Right lobe of liver (tissue), 6 donors: ENCODE measurements at regions not wholly inside any gene's neighbourhood (a gene's known extent, or its start where the extent isn't known, plus 50 kb on each side); places are given as distances from the start of the nearest gene placed in this dataset.
"Not testable (repeated sequence)": the region's sequence is repeated elsewhere in the genome, so short reads cannot be mapped to it uniquely, and the experiment has no call there.

ENCODE experiments used
- ATAC-seq, 4 donors: fragments of 200-7000 bp; cut with Tn5 transposase; one replicate each; pipeline ENCODE4 v1.9.1; 2020; ENCODE audit warnings: mild to moderate bottlenecking in 4 of 4, moderate library complexity in 4 of 4
- DNase-seq, 3 donors: peaks; one replicate each; pipeline ENCODE4 v3.0.0-alpha.2; 2020
- H3K27ac ChIP-seq, 3 donors: fragments of 200-600 bp; one replicate each; pipeline ENCODE4 v1.8.0; 2022
- H3K27me3 ChIP-seq, 2 donors: fragments of 200-600 bp; one replicate each; pipeline ENCODE4 v1.8.0; 2022
- H3K36me3 ChIP-seq, 4 donors: fragments of 200-600 bp; sonication (generic) in 1 of 4; one replicate each; pipeline versions ENCODE4 v1.5.1 to v1.8.0; 2017 to 2022; ENCODE audit warnings: control low read depth in 1 of 4
- H3K4me1 ChIP-seq, 4 donors: fragments of 200-600 bp; sonication (generic) in 1 of 4; one replicate each; pipeline versions ENCODE4 v1.5.1 to v1.8.0; 2017 to 2022; ENCODE audit warnings: control low read depth in 1 of 4
- H3K4me3 ChIP-seq, 3 donors: fragments of 200-600 bp; one replicate each; pipeline ENCODE4 v1.8.0; 2022
- H3K9me3 ChIP-seq, 4 donors: fragments of 200-600 bp; sonication (generic) in 1 of 4; one replicate each; pipeline versions ENCODE4 v1.5.1 to v1.8.0; 2017 to 2022; ENCODE audit warnings: control low read depth in 1 of 4
- CTCF ChIP-seq, 4 donors: fragments of 200-600 bp in 3 of 4; fragments of 450-650 bp in 1 of 4; IDR thresholded peaks; one replicate each; pipeline versions ENCODE4 v1.5.1 to v1.8.0; 2016 to 2022; ENCODE audit warnings: antibody characterized with exemption in 4 of 4, mild to moderate bottlenecking in 2 of 4
- POLR2A ChIP-seq: fragments of 450-650 bp; IDR thresholded peaks from one replicate; pipeline ENCODE4 v1.6.1; 2017; ENCODE audit warnings: antibody characterized with exemption, mild to moderate bottlenecking
- WGBS: methylation state at CpG from one replicate; pipeline ENCODE4 v1.1.6; 2018; ENCODE audit warnings: low coverage, low lambda C conversion rate; ENCODE audit not compliant: insufficient coverage; ENCODE audit errors: missing lambda C conversion rate; 5-methylcytosine and 5-hydroxymethylcytosine counted together
- intact Hi-C, 2 donors: fragments of 100-400 bp; cut with DNase I; formaldehyde crosslinking; loops; one replicate each; pipeline versions ENCODE4 v1.11.2 to v1.14.1; 2022
- donor health status: DM: no; HTN: yes; CAD: no.
- donor health status: DM: no; HTN: no; CAD: no.
- donor health status: DM: no; HTN: no; CAD: no.
- donor health status: DM: no; HTN: yes; CAD: no.
- donor health status: DM: no; HTN: yes; CAD: no.

GRCh38 chr1:186765446-186765845 lies 63.3 kb upstream of the PLA2G4A start:
- no peak overlapping the region for H3K4me3 ChIP-seq
- no peaks in the 10 kb centered on the region for H3K27me3 ChIP-seq
- H3K4me1 ChIP-seq: no peaks in the 10 kb centered on the region
- ATAC-seq (no peak), DNase-seq (no peak)
- no peak overlapping the region for H3K27ac ChIP-seq
- H3K36me3 ChIP-seq: no peaks in the 10 kb centered on the region
- H3K9me3 ChIP-seq: no peaks in the 10 kb centered on the region
- WGBS: 83% methylated on average over 1 of the region's 1 CpG
- TF ChIP-seq CTCF (IDR thresholded peaks at IDR 0.05) (no peak), POLR2A (no peak)
- intact Hi-C loops: no loop called here

GRCh38 chr1:186763107-186763506 lies 65.6 kb upstream of the PLA2G4A start:
- Histone ChIP-seq H3K4me3 (no peak overlapping the region), H3K9me3 (no peaks in the 10 kb centered on the region), H3K27ac (no peak overlapping the region), H3K4me1 (no peaks in the 10 kb centered on the region), H3K36me3 (no peaks in the 10 kb centered on the region), H3K27me3 (no peaks in the 10 kb centered on the region)
- intact Hi-C loops: no loop called here
- WGBS: 31% methylated on average over 1 of the region's 1 CpG
- ATAC-seq (no peak), DNase-seq (no peak)
- TF ChIP-seq CTCF (IDR thresholded peaks at IDR 0.05) (no peak), POLR2A (no peak)

- Histone ChIP-seq H3K9me3 (no peaks in the 10 kb centered on the region), H3K4me1 (no peaks in the 10 kb centered on the region), H3K27ac (no peak overlapping the region), H3K4me3 (no peak overlapping the region), H3K27me3 (no peaks in the 10 kb centered on the region), H3K36me3 (no peaks in the 10 kb centered on the region)
- TF ChIP-seq POLR2A: no peak
- no peak for TF ChIP-seq CTCF (IDR thresholded peaks at IDR 0.05)
- ATAC-seq: no peak
- intact Hi-C loops: no loop called here
- no peak for DNase-seq
These were observed 66.1 kb upstream of the PLA2G4A start for GRCh38 chr1:186762653-186763052.

- Histone ChIP-seq H3K27ac (no peak overlapping the region), H3K36me3 (no peaks in the 10 kb centered on the region), H3K4me3 (no peak overlapping the region), H3K27me3 (no peaks in the 10 kb centered on the region), H3K9me3 (no peaks in the 10 kb centered on the region), H3K4me1 (no peaks in the 10 kb centered on the region)
- ATAC-seq: no peak
- no peak for TF ChIP-seq POLR2A
- TF ChIP-seq CTCF (IDR thresholded peaks at IDR 0.05): no peak
- no peak for DNase-seq
- intact Hi-C loops: no loop called here
These were observed 67.4 kb upstream of the PLA2G4A start for GRCh38 chr1:186761358-186761757.

GRCh38 chr1:186760446-186760845 lies 68.3 kb upstream of the PLA2G4A start:
- DNase-seq: no peak
- Histone ChIP-seq H3K4me1 (no peaks in the 10 kb centered on the region), H3K4me3 (no peak overlapping the region), H3K27me3 (no peaks in the 10 kb centered on the region), H3K9me3 (no peaks in the 10 kb centered on the region), H3K36me3 (no peaks in the 10 kb centered on the region), H3K27ac (no peak overlapping the region)
- ATAC-seq: no peak
- no peak for TF ChIP-seq CTCF (IDR thresholded peaks at IDR 0.05)
- TF ChIP-seq POLR2A: no peak
- WGBS: 47% methylated on average over 1 of the region's 1 CpG
- intact Hi-C loops: no loop called here

- H3K4me1 ChIP-seq, ATAC-seq, H3K36me3 ChIP-seq, intact Hi-C loops, H3K9me3 ChIP-seq, H3K4me3 ChIP-seq, H3K27ac ChIP-seq, DNase-seq, H3K27me3 ChIP-seq: not testable (repeated sequence)
- 71% methylated on average over 6 of the region's 8 CpGs for WGBS
These were observed 69.7 kb upstream of the PLA2G4A start for GRCh38 chr1:186758896-186759606.
